Heart right ventricle (tissue), 16 donors: ENCODE measurements at regions not wholly inside any gene's neighbourhood (a gene's known extent, or its start where the extent isn't known, plus 50 kb on each side); places are given as distances from the start of the nearest gene placed in this dataset.

Source experiments
- ATAC-seq, 8 donors: fragments of 200-7000 bp; cut with Tn5 transposase; one replicate each; pipeline ENCODE4 v1.9.1; 2020; ENCODE audit warnings: mild to moderate bottlenecking in 8 of 8, moderate library complexity in 8 of 8, moderate number of reproducible peaks in 1 of 8
- DNase-seq, 2 donors: peaks; one replicate each; pipeline ENCODE4 v3.0.0-alpha.2; 2020
- H3K27ac ChIP-seq, 10 donors: fragments of 200-600 bp; sonication (generic) in 2 of 10; one replicate each; pipeline versions ENCODE4 v1.5.0 to v1.8.0; 2020 to 2022; ENCODE audit warnings: mild to moderate bottlenecking in 3 of 10
- H3K27me3 ChIP-seq, 7 donors: fragments of 200-600 bp; one replicate each; pipeline ENCODE4 v1.8.0; 2021 to 2022; ENCODE audit warnings: mild to moderate bottlenecking in 2 of 7
- H3K36me3 ChIP-seq, 9 donors: fragments of 200-600 bp; sonication (generic) in 1 of 9; one replicate each; pipeline versions ENCODE4 v1.5.0 to v1.8.0; 2020 to 2022; ENCODE audit warnings: mild to moderate bottlenecking in 2 of 9
- H3K4me1 ChIP-seq, 9 donors: fragments of 200-600 bp; sonication (generic) in 1 of 9; one replicate each; pipeline versions ENCODE4 v1.5.0 to v1.8.0; 2020 to 2022; ENCODE audit warnings: mild to moderate bottlenecking in 4 of 9
- H3K4me3 ChIP-seq, 10 donors: fragments of 200-600 bp; sonication (generic) in 2 of 10; one replicate each; pipeline versions ENCODE4 v1.5.0 to v1.8.0; 2020 to 2022; ENCODE audit warnings: mild to moderate bottlenecking in 7 of 10, moderate library complexity in 2 of 10
- H3K9me3 ChIP-seq, 11 donors: fragments of 200-600 bp in 10 of 11; sonication (generic) in 2 of 11; one replicate each; pipeline versions ENCODE4 v1.5.0 to v1.8.0; 2013 to 2022; ENCODE audit warnings: mild to moderate bottlenecking in 2 of 11, control low read depth in 1 of 11, moderate library complexity in 1 of 11
- WGBS, 2 donors: extraction: QIAGEN DNeasy Blood & Tissue Kit; methylation state at CpG; one replicate each; pipeline ENCODE4 v1.1.7; 2013; ENCODE audit warnings: inconsistent platforms in 1 of 2; 5-methylcytosine and 5-hydroxymethylcytosine counted together
- intact Hi-C, 10 donors: fragments of 100-400 bp; cut with DNase I; formaldehyde crosslinking; loops; one replicate each; pipeline versions ENCODE4 v1.11.1 to v1.14.2; 2022
- TF ChIP-seq, protein P1 (sequence below), 9 donors: fragments of 200-600 bp; sonication (generic) in 2 of 9; IDR thresholded peaks; one replicate each; pipeline versions ENCODE4 v1.5.0 to v1.8.0; 2021 to 2022; ENCODE audit warnings: antibody characterized with exemption in 9 of 9, mild to moderate bottlenecking in 5 of 9, moderate library complexity in 1 of 9
- donor health status: Arrhythmogenic right ventricular cardiomyopathy.
- donor health status: ischemic (EF 13 %, LVEDD 7.1; RV severe dilation, severe dysfunction).
- donor health status: healthy with polysubstance abuse.
- donor health status: DM: no; HTN: yes; CAD: no.
- donor health status: DM: no; HTN: no; CAD: no.
- donor health status: ischemic (EF 25% LVEDD 6.9; RV normal size, moderate dysfunction).
- donor health status: ischemic (EF 25% LVEDD 5.7; RV mildly dilated, moderate dysfunction).
- donor health status: healthy.
- donor health status: DM: yes; HTN: yes; CAD: no.
- donor health status: Ischemic cardiomyopathy.
- donor health status: ischemic (EF 35%, LVEDD 5.7; RV mildly dilated, moderate dysfunction).
- donor health status: nonischemic (EF 11% LVEDD 7.7; RV severe dilation, severe dysfunction).
- donor health status: DM: yes; HTN: yes; CAD: no.
- donor health status: PGD.
- donor health status: ischemic (EF 29% LVEDD 5.4; RV normal size, mild dysfunction).
- donor health status: nonischemic (EF 23%, LVEDD 6.1; RV moderate dilation, normal function).

GRCh38 chr2:128522829-128523228, 204.2 kb upstream of the HS6ST1 start:
- DNase-seq (no peak), ATAC-seq (no peak)
- WGBS, 2 donors: 96 to 98% methylated on average over 7 of the region's 7 CpGs
- H3K36me3 ChIP-seq: no peaks in the 10 kb centered on the region
- intact Hi-C loops: loop anchor here in 3 of 10 donors (10.0 kb wide), 1 partner anchor 198 kb away; no protein-coding TSS in a partner anchor
- H3K4me1 ChIP-seq: peaks cover 0 to 11% (median 0%) of the 10 kb centered on the region in 9 donors
- H3K9me3 ChIP-seq: no peaks in the 10 kb centered on the region
- TF ChIP-seq, protein P1, sequence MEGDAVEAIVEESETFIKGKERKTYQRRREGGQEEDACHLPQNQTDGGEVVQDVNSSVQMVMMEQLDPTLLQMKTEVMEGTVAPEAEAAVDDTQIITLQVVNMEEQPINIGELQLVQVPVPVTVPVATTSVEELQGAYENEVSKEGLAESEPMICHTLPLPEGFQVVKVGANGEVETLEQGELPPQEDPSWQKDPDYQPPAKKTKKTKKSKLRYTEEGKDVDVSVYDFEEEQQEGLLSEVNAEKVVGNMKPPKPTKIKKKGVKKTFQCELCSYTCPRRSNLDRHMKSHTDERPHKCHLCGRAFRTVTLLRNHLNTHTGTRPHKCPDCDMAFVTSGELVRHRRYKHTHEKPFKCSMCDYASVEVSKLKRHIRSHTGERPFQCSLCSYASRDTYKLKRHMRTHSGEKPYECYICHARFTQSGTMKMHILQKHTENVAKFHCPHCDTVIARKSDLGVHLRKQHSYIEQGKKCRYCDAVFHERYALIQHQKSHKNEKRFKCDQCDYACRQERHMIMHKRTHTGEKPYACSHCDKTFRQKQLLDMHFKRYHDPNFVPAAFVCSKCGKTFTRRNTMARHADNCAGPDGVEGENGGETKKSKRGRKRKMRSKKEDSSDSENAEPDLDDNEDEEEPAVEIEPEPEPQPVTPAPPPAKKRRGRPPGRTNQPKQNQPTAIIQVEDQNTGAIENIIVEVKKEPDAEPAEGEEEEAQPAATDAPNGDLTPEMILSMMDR (IDR thresholded peaks at IDR 0.05): no peak
- H3K4me3 ChIP-seq: no peak overlapping the region
- no peak overlapping the region for H3K27ac ChIP-seq
- H3K27me3 ChIP-seq: no peaks in the 10 kb centered on the region

GRCh38 chr2:128523457-128523856, 204.8 kb upstream of the HS6ST1 start:
- H3K36me3 ChIP-seq: no peaks in the 10 kb centered on the region
- no peak overlapping the region for H3K27ac ChIP-seq
- intact Hi-C loops: loop anchor here in 3 of 10 donors (10.0 kb wide), 1 partner anchor 199 kb away; no protein-coding TSS in a partner anchor
- WGBS, 2 donors: 89 to 94% methylated on average over 4 of the region's 4 CpGs
- no peak overlapping the region for H3K4me3 ChIP-seq
- H3K27me3 ChIP-seq: no peaks in the 10 kb centered on the region
- TF ChIP-seq, protein P1 (IDR thresholded peaks at IDR 0.05): no peak
- no peaks in the 10 kb centered on the region for H3K9me3 ChIP-seq
- DNase-seq: no peak
- peaks cover 0 to 11% (median 0%) of the 10 kb centered on the region in 9 donors for H3K4me1 ChIP-seq
- ATAC-seq: no peak

DNA sequence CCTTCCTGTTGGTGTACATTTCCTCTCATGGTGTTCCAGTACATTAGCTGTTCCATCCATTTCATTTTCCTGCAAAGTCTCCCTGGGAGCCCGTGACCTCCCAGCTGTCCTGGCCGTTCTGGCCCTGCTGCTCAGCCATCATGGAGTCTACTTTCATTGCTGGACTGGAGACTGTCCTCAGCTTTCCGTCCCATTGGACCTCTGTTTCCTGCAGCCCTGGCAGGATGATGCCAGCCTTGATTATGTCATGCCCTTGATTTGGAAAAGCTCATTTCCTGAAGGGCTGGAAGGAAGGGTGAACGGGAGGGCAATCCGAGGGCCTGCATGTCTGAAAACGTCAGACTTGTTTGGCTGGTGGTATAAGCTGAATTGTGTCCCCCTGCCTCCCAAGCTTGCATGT, 205.5 kb upstream of the HS6ST1 start:
- Histone ChIP-seq H3K27ac (no peak overlapping the region), H3K4me1 (peaks cover 0 to 11% (median 0%) of the 10 kb centered on the region in 9 donors), H3K36me3 (no peaks in the 10 kb centered on the region), H3K4me3 (no peak overlapping the region), H3K9me3 (no peaks in the 10 kb centered on the region), H3K27me3 (no peaks in the 10 kb centered on the region)
- DNase-seq (no peak), ATAC-seq (no peak)
- intact Hi-C loops: loop anchor here in 3 of 10 donors (10.0 kb wide), 1 partner anchor 199 kb away; no protein-coding TSS in a partner anchor
- TF ChIP-seq, protein P1 (IDR thresholded peaks at IDR 0.05): no peak
- WGBS, 2 donors: 64 to 72% methylated on average over 6 of the region's 6 CpGs

DNA sequence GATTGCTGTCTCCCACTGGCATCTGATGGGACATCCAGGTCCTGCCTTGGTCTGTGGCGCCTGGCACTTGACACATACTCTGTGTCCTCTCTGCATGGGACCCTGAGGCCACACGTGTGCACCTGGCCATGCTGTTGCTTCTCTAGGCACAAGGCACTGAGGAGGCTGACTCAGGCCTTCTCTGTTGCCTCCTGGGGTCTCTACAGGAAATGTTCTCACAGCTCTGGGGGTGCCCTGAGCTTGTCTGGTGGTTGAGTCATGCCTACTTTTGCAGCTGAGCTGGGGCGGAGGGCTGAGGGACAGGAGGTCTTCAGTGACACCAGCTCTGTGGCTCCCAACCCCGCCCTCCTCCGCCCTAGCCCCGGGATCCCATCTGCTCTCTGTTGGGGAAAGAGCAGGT, 207.0 kb upstream of the HS6ST1 start:
- H3K27me3 ChIP-seq: no peaks in the 10 kb centered on the region
- H3K36me3 ChIP-seq: no peaks in the 10 kb centered on the region
- H3K4me1 ChIP-seq: peaks cover 0 to 5% (median 0%) of the 10 kb centered on the region in 9 donors
- TF ChIP-seq, protein P1 (IDR thresholded peaks at IDR 0.05): no peak
- no peak overlapping the region for H3K4me3 ChIP-seq
- no peak for ATAC-seq
- 90 to 96% methylated on average over 6 of the region's 6 CpGs for WGBS, 2 donors
- DNase-seq: no peak
- H3K27ac ChIP-seq: no peak overlapping the region
- no peaks in the 10 kb centered on the region for H3K9me3 ChIP-seq
- intact Hi-C loops: loop anchor here in 3 of 10 donors (10.0 kb wide), 1 partner anchor 201 kb away; no protein-coding TSS in a partner anchor
